ENCODE measurements at regions not wholly inside any gene's neighbourhood (a gene's known extent, or its start where the extent isn't known, plus 50 kb on each side); places are given as distances from the start of the nearest gene placed in this dataset.

- no peak for DNase-seq (ENCODE audit: low spot score)
Observed at GRCh38 chr20:19000078-19000477, 186.5 kb downstream of the SCP2D1 start.

GRCh38 chr20:19001177-19001576, 187.6 kb downstream of the SCP2D1 start:
- no peak for DNase-seq (ENCODE audit: low spot score)

- DNase-seq (ENCODE audit: low spot score), result no peak
Observed at GRCh38 chr20:19003366-19004336, 190.1 kb downstream of the SCP2D1 start.

GRCh38 chr20:19004975-19005374, 191.4 kb downstream of the SCP2D1 start:
- DNase-seq (ENCODE audit: low spot score), result no peak

- DNase-seq (ENCODE audit: low spot score), result no peak
Observed at GRCh38 chr20:19008497-19008896, 194.9 kb downstream of the SCP2D1 start.

GRCh38 chr20:19009081-19009688, 195.6 kb downstream of the SCP2D1 start:
- no peak for DNase-seq (ENCODE audit: low spot score)

GRCh38 chr20:19012676-19013075, 199.1 kb downstream of the SCP2D1 start:
- DNase-seq (ENCODE audit: low spot score), result peak; percentile 36

- DNase-seq (ENCODE audit: low spot score), result no peak
Observed at GRCh38 chr20:19013907-19014306, 198.5 kb upstream of the SLC24A3 start.

GRCh38 chr20:19015351-19016139, 196.9 kb upstream of the SLC24A3 start:
- DNase-seq (ENCODE audit: low spot score), result no peak

GRCh38 chr20:19016140-19016497, 196.3 kb upstream of the SLC24A3 start:
- no peak for DNase-seq (ENCODE audit: low spot score)

GRCh38 chr20:19017104-19017690, 195.2 kb upstream of the SLC24A3 start:
- DNase-seq (ENCODE audit: low spot score), result no peak

- DNase-seq (ENCODE audit: low spot score), result no peak
Observed at GRCh38 chr20:19018881-19019280, 193.6 kb upstream of the SLC24A3 start.

- DNase-seq (ENCODE audit: low spot score), result no peak
Observed at GRCh38 chr20:19019734-19020364, 192.6 kb upstream of the SLC24A3 start.

GRCh38 chr20:19021406-19022117, 190.9 kb upstream of the SLC24A3 start:
- DNase-seq (ENCODE audit: low spot score), result no peak

GRCh38 chr20:19022118-19022575, 190.3 kb upstream of the SLC24A3 start:
- DNase-seq (ENCODE audit: low spot score), result no peak

- DNase-seq (ENCODE audit: low spot score), result no peak
Observed at GRCh38 chr20:19022791-19023448, 189.5 kb upstream of the SLC24A3 start.

- DNase-seq (ENCODE audit: low spot score), result no peak
Observed at GRCh38 chr20:19024296-19025035, 188.0 kb upstream of the SLC24A3 start.

- DNase-seq (ENCODE audit: low spot score), result no peak
Observed at GRCh38 chr20:19025430-19026120, 186.9 kb upstream of the SLC24A3 start.
